M059J (cell line): ENCODE measurements at regions not wholly inside any gene's neighbourhood (a gene's known extent, or its start where the extent isn't known, plus 50 kb on each side); places are given as distances from the start of the nearest gene placed in this dataset.
A peak's percentile ranks its signal among the peaks of the same experiment; 100 is the strongest.

Experiments used
- DNase-seq: peaks from one replicate; pipeline ENCODE4 v3.0.0-alpha.2; 2012; ENCODE audit warnings: low read depth

DNA sequence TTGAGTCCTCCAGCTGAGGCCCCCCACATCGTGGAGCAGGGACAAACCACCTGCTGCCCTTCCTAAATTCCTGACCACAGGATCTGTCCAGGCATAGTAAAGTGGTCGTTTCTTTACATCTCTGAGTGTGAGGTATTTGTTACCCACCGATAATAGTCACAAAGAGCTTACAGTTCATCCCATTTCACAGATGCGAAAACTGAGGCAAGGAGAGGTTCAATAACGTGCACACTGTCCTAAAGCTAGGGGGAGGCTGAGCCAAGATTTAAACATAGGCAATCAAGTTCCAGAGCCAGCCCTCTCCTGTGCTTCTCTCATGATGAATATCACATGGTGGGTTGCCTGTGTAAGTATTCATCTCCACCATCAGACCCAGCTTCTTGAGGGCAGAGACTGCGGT, 135.4 kb downstream of the CCT6B start:
- no peak for DNase-seq

DNA sequence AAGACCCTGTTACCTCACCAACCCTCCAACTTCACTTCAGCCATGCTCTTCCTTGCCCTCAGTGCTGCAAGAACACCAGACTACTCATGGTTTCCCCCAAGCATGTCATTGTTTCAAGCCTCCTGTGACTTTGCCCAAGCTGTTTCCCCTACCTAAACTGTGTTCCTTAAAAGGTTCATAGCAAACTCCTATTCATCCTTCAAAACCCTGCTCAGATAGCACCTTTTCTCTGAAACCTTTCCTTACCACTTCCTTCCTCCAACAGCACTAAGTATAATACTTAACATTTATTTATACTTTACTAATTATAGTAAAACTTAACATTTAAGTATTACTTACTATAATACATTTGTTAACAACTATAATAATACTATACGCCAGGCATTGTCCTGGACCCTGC, 136.2 kb downstream of the CCT6B start:
- DNase-seq, result no peak

DNA sequence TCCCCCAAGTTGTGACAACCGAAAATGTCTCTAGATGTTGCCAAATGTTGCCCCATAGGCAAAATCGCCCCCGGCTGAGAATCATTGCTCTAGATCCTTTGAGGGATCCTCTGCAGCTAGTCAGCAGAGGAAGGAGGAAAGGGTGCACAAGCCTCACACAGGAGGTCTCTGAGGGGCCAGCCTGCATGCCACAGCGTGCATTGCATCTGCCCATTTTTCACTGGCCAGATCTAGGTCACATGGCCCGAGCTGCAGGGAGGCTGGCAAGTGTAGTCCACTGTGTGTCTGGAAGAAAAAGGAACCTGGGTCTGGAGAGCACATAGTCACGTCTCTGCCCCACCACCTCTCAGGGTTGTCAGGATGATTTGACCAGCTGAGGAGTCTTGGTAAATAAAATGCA, 138.2 kb downstream of the CCT6B start:
- DNase-seq, result no peak

DNA sequence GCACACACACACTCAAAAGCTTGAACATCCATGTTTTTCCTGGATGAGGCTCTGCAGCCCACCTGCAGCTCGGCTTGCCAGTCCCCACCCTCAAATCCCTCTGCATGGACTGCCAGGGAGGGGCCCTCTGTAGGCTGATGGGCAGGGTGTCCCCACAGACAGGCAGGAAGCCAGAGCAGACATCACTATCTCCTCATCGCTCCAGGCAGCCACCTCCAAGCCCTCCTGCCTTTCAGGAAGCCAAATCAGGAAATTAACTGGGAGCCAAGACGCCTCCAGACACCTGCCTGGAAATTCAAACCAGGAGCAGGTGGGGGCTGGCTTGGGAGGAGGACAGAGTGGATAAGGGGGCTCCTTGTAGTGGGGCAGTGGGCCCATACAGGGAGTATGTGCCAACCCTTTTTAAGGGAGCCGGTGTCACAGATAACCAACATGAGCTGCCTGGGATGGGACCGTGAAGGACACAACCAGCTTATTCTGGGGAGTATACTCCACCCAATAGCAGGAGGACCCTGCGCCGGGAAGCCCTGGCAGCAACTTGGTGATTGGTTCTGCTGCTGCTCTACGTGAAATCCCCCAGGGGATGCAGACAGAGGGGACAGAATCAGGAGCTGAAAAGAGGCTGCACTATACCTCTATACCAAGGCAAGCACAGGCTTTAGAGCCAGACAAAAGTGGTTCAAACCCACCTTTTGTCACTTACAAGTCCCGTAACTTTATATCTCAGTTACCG, 139.1 kb downstream of the CCT6B start:
- DNase-seq, result no peak

DNA sequence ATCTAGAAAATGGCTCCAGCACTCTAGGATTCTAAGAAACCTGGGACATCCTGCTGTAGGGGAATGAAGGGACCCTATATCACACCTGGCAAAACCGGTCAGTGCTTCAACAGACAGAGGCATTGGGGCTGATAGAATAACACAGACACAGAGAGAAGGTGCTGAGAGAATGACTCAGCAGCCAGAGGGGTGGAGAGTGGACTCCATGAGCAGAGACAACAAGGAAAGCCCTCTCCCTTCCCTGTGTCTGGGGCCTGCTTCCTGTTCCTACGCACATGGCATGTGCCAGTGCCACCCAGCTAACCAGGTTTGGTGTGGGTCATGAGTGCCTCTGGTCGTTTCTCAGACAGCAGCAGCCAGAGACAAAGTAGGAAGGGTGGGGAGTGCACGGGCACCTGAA, 140.3 kb downstream of the CCT6B start:
- peak; percentile 65 for DNase-seq

DNA sequence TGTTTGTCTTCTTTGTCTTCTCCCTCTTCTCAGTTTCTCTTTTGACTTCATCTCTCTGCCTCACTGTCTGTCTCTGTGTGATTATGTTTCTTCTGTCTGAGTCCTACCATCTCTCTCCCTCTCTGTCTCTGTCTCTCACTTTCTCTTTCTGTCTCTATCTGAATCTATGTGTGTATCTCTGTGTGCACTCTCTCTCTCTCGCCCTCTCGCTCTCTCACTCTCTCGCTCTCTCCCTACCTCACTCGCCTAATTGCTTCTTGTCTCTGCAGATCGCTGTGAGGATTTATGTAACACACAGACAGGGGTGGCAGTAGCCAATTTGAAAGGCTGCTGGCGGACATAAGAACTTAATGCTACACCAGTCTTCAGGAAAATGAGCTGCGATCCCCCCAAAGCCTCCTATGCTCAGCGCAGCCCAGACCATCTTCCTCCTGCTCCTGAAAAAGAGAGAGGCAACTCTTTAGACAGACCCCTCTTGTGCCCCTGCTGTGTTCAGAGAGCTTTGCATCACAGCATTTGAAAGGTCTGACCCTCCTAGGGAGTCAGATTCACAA, 140.9 kb downstream of the CCT6B start:
- no peak for DNase-seq

DNA sequence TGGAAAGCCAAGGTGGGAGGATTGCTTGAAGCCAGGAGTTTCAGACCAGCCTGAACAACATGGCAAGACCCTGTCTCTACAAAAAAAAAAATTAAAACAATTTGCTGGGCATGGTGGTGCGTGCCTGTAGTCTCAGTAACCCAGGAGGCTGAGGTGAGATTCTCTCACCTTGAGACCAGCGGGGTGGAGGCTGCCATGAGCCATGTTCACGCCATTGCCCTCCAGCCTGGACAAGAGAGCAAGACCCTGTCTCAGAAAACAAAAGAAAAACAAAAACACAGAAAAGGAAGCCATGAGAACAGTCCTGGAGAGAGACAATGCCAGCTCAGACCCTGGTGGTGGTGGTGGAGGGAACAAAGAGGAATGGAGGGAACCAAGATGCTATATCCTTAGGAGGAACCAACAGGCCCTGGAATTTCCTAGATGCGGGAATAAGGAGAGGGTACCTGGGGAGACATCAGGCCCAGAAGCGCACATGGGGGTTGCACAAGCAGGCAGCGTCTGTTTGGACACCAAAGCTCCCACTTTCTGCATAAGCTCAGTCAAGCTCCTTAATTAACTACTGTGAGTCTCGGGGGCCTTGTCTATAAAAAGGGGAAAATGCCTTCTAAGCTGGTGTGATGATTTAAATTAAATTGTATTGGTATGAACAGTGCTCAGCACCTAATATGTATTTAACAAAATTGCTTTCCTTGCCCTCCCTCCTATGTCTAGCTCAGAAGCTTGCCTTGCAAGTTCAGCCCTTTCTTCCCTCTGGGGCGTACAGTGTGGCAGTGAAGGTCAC, 143.8 kb downstream of the CCT6B start:
- no peak for DNase-seq

DNA sequence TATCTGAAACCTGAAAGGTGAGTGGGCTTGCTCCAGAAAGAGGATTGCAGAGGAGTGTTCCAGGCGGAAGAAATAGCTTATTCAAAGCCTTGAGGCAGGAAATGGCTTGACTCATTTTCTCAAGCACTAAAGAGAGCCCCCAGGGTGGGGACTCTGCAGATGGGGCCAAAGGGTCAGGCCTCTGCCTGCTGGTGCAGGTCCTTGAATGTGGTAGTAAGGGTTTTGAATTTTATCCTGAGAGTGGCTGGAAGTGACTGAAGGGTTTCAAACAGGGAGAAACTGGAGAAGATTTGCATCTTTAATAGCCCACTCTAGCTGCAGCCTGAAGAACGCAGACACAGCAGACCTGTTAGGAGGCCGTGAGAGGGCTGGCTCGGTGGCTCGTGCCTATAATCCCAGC, 144.4 kb downstream of the CCT6B start:
- peak; percentile 52 for DNase-seq

DNA sequence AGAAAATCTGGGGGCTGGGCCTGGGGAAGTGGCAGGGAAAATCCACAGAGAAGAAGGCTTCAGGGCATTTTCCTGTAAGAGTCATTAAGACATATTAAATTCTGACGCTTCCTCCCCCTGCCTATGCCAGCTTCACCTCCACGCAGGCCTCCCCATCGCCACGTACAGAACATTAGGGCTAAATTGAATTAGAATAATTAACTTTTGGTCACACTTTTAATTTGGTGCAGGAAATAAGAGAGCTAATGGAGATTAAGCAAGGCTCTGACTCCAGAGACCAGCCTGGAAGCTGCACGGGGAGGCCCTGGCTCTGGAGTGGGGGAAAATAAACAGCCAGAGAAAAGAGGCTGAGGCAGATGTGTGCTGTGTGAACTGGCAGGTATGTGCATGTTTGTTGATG, 148.0 kb downstream of the CCT6B start:
- no peak for DNase-seq

DNA sequence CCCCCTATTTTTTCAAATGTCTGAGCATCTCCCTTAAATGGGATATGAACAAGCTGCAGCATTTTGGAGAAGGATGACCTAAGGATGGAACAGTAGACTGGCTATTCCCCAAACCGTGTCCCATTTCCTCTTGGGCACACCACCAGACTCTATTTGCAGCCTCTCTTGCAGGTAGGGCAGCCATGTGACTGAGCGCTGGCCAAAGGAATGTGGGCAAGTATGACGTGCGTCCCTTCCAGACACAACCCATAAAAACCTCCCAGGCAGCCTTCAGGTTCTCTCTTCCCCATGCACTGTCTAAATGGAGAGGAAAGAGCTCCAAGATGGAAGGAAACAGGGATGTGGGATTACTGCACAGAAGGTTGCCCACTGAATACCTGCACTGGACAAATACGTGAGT, 149.7 kb downstream of the CCT6B start:
- no peak for DNase-seq

DNA sequence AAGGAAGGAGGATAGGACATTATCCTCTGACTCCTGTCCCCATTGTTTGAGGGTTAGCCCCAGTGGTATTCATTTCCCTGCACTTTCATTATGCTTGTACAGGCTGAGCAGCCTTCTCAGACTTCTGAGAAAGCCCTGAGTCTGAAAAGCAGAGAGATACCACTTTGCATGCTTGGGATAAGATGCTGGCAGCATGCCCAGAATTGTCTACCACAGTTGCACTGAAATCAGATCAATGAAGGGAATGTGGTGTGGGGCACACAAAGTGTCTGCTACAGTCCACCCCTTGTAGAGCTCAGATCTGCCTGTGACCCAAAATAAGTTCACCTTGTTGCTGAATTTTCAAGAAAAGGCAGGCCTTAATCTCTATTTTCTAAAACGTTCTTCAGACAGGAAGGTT, 160.6 kb downstream of the CCT6B start:
- no peak for DNase-seq

DNA sequence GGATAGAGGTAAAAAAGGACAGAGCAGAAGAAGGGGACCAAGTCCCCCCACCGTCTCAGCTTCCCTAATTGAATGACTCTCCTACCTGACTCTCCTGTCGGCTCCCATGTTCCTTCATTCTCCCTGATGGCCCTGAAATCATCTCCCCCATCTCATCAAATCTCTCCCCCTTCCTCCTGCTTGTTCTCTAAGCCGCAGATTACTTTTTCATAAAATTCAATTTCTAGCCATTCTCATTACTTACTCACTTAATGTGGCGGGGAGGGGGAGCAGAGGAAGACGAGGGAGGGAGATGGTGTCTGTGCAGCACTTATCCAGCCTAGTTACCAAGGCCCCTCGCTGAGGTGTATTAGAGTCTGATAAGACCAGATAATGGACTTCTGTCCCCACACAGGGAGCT, 161.5 kb downstream of the CCT6B start:
- no peak for DNase-seq

DNA sequence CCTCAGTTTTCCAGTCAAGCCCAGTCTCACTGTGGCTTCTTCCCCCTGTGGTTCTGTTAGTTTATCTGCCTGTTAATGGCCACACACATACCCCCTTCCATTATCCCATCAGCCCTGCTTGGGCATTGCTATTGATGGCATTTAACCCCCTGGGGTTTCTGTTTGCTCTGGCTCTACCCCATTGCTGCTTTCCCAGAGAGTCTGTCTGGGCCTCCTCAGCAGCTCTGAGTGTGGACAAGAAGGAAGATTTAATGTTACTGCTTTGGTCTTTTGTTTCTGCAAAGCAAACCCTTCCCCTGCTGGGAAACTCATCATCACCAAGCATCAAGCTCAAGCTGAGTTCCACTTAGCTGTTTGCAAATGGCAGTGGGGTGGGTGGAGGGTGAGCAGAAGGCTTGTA, 162.7 kb downstream of the CCT6B start:
- DNase-seq, result no peak

DNA sequence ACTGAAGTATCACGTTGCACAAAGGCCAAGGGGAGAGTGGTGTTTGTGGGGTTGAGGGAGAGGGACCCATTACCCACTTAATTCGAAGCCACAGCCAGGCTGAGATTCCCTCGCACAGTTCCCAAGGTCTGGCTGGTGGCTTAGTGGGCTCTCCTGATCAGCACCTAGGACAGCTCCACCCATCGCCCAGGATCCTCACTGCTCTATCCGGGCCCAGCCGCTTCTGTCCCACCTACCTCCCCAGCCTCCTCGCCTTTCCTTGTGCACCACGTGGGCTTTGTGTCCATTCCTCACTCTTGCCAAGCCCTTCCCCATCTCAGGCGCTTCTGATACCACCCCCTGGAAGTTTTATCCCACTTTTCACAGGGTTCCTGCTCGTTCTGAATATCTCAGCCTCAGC, 163.5 kb downstream of the CCT6B start:
- DNase-seq, result peak; percentile 28

DNA sequence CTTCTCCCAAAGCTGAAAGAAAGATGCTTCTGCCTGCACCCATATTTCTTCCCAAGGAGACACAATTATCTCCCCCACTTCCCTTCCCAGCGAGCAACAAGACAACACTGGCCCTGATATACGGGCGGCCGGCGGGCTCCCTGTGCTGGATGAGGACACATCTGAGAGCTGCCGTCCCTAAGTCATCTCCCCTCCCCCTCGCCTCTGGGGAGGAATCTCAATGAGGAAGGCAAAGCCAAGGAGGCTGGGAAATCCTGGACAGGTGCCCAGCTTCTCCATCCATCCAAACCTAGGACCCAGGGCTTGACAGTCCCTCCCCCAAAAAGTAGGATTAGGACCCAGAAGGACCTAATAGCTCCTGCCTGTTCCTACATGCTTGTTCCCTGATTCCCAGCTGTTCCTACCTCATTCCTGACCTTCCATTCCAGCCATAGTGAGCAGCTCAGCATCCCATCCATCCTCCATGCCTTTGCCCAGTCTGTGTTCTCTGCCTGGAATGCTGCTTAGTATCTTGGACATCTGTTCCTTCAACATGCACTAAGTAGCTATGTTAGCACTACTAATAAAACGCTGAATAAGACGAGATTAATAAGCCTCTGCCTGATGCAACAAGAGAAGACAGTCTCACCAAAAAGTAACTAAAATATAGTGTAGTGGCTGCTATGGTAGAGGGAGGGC, 167.9 kb downstream of the CCT6B start:
- DNase-seq, result no peak

DNA sequence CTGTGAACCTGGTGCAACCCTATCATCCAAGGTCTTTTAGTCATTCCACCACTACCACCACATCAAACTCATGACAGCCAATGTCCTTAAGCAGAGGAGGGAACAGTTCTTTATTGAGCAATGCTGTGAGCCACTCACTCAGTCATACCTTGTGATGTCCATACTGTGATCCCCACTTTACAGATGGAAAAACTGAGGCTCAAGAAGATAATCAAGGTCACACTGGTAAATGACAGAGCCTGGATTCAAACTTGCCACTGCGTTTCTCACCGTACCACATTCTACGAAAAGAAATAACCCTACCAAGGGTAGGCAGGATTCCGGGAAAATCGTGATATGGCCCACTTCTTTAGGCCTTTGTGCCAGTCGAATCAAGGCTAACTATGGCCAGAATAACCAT, 172.6 kb downstream of the CCT6B start:
- no peak for DNase-seq

DNA sequence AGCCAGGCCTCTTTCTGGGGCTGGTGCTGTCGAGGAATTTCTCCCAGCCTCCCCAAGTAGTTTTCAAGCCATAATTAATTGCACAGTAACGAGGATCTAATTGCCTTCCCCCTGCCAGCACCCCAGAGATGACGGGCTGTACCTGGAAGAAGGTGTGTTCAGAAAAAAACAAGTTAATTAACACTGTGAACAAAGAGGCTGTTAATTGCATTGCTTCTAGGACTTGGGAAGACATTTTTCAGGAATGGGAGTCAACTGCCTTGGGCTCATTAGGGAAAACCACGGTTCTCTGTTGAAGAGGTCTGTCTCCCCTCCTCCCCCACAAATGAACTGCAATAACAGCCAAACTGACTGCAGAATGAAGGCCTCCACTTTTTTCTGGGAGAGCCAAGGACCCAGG, 176.7 kb downstream of the CCT6B start:
- DNase-seq, result no peak

DNA sequence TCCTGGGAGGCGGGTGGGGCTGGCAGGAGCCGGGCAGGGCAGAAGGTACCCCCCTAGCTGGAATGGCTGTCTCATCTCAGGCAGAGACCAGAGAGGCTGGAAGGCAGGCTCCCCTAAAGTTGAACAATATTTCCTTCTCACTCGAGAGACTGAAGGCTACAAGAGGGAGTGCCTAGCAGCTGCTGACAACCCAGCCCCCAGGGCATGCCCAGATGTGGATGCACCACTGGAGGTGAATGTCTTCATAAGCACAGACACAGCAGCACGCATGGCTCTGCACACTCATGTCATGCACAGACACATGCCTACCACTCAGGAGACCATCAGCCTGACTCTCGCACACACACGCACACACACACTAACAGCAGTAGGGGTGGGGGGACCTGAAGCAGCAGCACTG, 179.0 kb downstream of the CCT6B start:
- DNase-seq, result no peak

DNA sequence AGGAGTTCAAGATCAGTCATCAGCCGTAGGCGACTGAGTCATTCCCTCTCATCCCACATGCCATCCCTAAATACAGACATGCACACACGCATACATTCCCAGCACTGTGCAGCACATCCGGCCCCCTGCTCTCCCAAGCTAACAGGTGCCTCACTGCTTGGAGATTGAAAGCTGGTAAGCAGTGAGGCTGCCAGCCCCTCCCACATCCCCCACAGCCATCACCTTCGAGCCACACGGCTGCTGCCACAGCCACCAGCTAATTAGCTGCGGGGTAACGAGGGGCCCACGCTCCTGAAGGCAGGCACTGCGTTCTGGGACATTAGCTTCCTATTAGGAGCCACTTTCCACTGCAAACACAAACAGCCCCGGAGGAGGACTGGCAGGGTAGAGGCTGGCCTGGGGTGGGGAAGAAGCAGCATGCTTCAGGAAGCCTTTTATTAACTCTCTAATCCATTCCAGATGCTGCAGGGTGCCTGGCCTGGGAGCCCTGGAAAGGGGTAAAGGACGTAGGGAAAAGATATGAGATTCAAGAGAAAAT, 179.6 kb downstream of the CCT6B start:
- peak; percentile 89 for DNase-seq

DNA sequence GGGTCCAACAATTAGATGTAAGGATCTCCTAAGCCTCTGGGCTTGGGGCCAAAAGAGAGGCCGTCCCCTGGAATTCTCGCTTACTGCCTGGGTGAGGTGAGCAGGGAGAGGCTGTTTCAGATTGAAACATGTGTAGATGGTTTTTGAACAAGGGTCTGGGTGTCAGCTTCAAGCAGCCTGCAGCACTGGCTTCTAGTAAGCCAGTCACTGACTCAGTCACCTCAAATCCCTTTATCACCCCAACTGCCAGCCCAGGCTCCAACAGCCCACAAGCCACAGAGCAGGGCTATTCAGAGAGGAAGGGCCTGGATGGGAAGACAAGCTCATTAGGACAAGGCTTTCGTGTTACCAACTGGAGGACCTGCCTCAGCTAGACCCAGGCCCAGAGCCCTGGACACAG, 180.2 kb downstream of the CCT6B start:
- DNase-seq, result peak; percentile 77

DNA sequence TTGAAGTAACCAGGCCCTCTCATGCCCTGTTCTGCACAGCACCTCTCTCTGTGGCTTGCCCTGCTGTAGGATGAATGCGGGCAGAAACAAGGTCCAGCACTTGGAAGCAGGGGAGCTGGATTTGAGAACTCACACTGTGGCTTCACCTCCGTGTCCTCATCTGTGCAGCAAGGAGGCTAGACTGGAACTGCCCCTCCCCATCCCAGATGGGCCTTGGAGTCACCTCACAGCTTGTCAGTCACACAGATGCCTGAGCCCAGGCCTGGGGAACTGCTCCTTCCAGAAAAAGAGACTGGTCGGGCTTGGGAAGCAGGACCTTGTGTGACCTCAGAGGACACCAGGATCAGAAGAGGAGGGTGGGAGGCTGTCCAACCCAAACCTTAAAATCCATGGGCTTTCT, 180.8 kb downstream of the CCT6B start:
- DNase-seq, result no peak
